Stimulated activated naive CD8-positive, alpha-beta T cell treated with anti-CD3 and anti-CD28 coated beads, Interleukin-15, amount 100 ng/mL, for 72 hours (primary cell): ENCODE measurements at regions not wholly inside any gene's neighbourhood (a gene's known extent, or its start where the extent isn't known, plus 50 kb on each side); places are given as distances from the start of the nearest gene placed in this dataset.
A peak's percentile ranks its signal among the peaks of the same experiment; 100 is the strongest.

Source experiments
- ATAC-seq: fragments of 150-1000 bp; cut with Tn5 transposase; 2 replicates; pipeline ENCODE4 v1.10.0; 2021; ENCODE audit warnings: mild to moderate bottlenecking, moderate library complexity
- DNase-seq, 2 donors: peaks; one replicate each; pipeline ENCODE4 v3.0.0; 2021 to 2022
- H3K27ac Mint-ChIP-seq, 2 donors: one replicate each; pipeline ENCODE4 v1.8.0; 2022; ENCODE audit warnings: mild to moderate bottlenecking in 2 of 2, mixed read lengths in 2 of 2, moderate library complexity in 2 of 2
- H3K27me3 Mint-ChIP-seq: one replicate; pipeline ENCODE4 v1.8.0; 2022; ENCODE audit warnings: mixed read lengths
- H3K4me1 Mint-ChIP-seq: one replicate; pipeline ENCODE4 v1.8.0; 2022; ENCODE audit warnings: mild to moderate bottlenecking, mixed read lengths
- H3K4me3 Mint-ChIP-seq, 2 donors: one replicate each; pipeline ENCODE4 v1.8.0; 2022; ENCODE audit warnings: mild to moderate bottlenecking in 2 of 2, mixed read lengths in 2 of 2, moderate library complexity in 1 of 2
- H3K9me3 Mint-ChIP-seq, 2 donors: one replicate each; pipeline ENCODE4 v1.8.0; 2022; ENCODE audit warnings: mixed read lengths in 2 of 2

DNA sequence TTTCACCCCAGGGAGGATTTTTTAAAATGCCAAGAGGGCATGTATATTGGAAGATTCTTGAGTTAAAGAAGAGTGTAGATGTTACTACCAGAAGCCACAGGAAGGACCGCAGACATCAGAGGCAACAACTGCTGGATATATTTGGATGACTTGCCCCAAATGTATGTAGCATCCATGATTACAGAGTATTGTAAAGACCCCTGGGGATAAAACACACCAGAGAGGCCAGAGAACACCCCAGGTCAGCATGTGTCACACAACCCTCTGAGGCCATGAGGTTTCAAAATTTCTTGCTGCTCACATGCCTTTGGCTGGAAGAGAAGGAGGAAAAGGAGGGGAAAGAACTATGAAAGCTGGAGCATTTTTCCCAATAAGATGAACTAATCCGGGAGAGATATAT, 108.0 kb upstream of the LSM8 start:
- Mint-ChIP-seq H3K4me3 (no peak overlapping the region), H3K27ac (no peak overlapping the region), H3K27me3 (peaks cover 46% of the 10 kb centered on the region), H3K4me1 (peaks cover 5% of the 10 kb centered on the region), H3K9me3 (peaks cover 0 to 4% of the 10 kb centered on the region in 2 donors)
- DNase-seq (no peak), ATAC-seq (no peak)

DNA sequence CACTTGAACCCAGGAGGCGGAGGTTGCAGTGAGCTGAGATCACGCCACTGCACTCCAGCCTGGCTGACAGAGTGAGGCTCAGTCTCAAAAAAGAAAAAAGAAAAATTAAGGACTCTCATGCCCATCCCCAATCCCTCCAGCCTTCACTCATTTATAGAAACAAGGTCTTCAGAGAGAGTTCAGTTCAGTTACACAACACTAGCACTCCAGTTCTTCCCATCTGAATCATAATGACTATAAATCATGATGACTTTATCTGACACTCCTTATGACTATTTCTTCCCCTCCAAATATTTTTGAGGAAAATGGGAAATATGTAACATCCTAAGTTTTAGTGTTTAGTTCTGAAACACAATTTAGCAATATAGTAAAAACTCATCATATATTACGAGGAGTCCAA, 107.4 kb upstream of the LSM8 start:
- Mint-ChIP-seq H3K27me3 (peaks cover 53% of the 10 kb centered on the region), H3K9me3 (peaks cover 0 to 9% of the 10 kb centered on the region in 2 donors), H3K4me1 (peaks cover 9% of the 10 kb centered on the region), H3K27ac (no peak overlapping the region), H3K4me3 (no peak overlapping the region)
- DNase-seq (no peak), ATAC-seq (no peak)

DNA sequence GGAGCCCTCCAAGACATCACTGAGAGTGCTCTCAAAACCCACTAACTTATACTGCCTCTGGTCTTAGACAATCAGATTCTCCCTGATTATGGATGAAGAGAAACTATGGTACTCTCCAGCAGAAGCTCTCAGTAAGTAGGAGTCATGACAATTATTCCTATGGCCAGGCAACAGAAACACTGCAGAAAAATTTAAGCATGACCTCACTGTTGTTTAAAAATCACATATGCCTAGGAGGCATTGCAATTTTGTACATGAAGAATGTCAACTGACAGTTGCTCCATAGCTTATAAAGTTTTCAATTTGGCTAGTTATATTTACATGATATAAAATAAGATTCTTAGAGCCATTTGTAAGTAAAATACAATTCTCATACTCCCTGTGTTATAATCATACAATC, 105.9 kb upstream of the LSM8 start:
- DNase-seq: no peak
- Mint-ChIP-seq H3K4me3 (no peak overlapping the region), H3K4me1 (peaks cover 9% of the 10 kb centered on the region)

DNA sequence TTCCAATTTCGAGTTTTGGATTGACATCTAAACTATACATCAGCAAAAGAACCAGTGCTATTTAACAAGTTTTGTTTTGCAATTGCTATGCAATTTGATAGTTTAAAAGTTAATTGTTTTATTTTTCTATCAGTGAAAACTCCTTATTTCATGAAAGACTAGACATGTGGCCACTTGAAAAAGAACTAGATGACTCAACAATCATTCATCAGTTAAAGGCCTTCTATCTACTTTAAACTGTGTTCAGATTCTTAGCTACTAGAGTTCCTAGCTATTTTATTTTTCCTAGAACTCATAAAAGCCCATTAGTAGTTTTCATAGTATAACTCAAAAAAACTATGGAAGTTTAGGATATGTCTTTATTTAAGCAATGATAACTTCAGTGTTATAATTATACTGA, 104.6 kb upstream of the LSM8 start:
- Mint-ChIP-seq H3K9me3 (peaks cover 0 to 5% of the 10 kb centered on the region in 2 donors), H3K27me3 (peaks cover 48% of the 10 kb centered on the region), H3K4me3 (no peak overlapping the region), H3K4me1 (peaks cover 9% of the 10 kb centered on the region), H3K27ac (no peak overlapping the region)
- DNase-seq (no peak), ATAC-seq (no peak)

More for the DNA sequence above, 105.9 kb upstream of the LSM8 start:
- Mint-ChIP-seq H3K27ac (no peak overlapping the region), H3K27me3 (peaks cover 45% of the 10 kb centered on the region), H3K9me3 (peaks cover 0 to 9% of the 10 kb centered on the region in 2 donors)
- ATAC-seq: no peak

DNA sequence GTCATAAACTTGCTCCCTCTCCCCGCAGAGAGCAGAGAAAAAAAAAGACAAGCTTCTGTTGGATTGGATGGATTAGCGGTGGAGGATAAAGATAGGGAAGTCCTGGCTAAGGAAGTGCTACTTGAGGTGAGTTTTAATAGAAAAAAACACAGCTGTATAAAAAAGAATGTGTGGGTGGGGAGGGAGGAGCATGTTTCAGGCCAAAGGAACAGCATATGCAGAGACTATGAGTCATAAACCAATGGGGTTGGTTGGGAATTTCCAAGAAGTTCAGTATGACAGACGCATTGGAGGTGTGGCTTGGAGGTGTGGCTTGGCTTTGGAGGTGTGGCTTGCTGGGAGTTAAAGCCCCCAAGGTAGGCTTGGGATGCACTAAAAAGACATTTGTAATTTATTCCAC, 103.0 kb upstream of the LSM8 start:
- Mint-ChIP-seq H3K27ac (no peak overlapping the region), H3K27me3 (peaks cover 52% of the 10 kb centered on the region), H3K9me3 (peaks cover 0 to 4% of the 10 kb centered on the region in 2 donors), H3K4me1 (peaks cover 9% of the 10 kb centered on the region), H3K4me3 (no peak overlapping the region)
- peak; percentile 98 for ATAC-seq
- peak; percentile 42 to 53 for DNase-seq

DNA sequence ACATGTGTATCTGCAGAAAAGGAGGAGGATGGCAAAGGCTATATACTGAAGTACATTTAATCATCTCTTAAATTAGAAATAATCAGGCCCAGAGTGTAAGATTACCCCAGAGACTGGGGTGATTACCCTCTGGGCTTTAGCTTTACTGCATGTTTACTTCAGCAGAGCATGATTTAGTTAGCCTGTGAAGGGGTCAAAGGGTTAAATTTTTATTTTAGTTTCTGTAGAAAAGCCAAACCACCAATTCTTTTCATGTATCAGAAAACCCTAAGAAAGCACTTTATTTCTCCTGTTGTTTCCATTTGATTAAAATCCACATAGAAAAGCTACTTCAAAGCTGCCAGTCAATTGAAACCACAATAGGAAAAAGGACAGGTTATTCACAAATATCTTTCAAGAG, 101.5 kb upstream of the LSM8 start:
- no peak overlapping the region for H3K4me3 Mint-ChIP-seq
- DNase-seq (no peak), ATAC-seq (no peak)
- H3K27me3 Mint-ChIP-seq: peaks cover 49% of the 10 kb centered on the region
- peaks cover 9% of the 10 kb centered on the region for H3K4me1 Mint-ChIP-seq
- H3K9me3 Mint-ChIP-seq: peaks cover 0 to 4% of the 10 kb centered on the region in 2 donors
- H3K27ac Mint-ChIP-seq: no peak overlapping the region

DNA sequence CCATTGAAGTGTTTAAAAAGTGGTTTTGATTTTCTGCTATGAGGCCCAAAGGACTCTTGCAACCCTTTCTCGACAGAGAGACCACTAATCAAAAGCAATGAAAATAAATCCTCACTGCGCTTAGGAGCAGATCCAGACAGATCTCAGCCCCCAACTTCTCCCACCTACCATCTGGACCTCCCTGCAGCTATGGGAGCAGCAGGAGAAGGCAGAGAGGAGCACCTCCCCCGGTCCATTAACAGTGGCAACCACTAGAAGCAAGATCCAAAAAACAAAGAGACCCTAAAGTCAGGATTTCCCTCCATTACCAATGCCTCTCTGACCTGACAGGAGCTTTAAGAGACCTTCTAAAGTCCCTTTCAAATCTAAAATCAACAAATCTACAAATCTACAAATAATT, 99.0 kb upstream of the LSM8 start:
- no peak overlapping the region for H3K27ac Mint-ChIP-seq
- peaks cover 44% of the 10 kb centered on the region for H3K27me3 Mint-ChIP-seq
- H3K4me3 Mint-ChIP-seq: no peak overlapping the region
- no peak for ATAC-seq
- peaks cover 0 to 4% of the 10 kb centered on the region in 2 donors for H3K9me3 Mint-ChIP-seq
- no peak for DNase-seq
- peaks cover 9% of the 10 kb centered on the region for H3K4me1 Mint-ChIP-seq

DNA sequence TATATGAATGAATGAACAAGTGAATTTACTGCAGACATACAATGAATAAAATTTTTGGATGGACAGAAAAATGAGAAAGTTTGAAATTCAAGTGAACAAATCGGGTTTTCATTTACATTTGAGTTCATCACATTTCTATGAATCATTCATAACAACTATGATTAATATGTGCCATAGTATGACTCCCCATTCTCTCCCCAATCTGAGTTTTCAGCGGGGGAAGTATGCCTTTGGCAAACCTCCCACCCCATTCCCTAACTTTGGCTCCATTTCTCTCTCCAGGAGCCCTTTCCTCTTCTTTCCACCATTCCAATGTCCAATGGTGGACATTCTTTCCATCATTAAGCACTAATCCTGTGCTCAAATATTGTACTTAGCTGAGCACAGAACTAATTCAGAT, 96.8 kb upstream of the LSM8 start:
- peaks cover 39% of the 10 kb centered on the region for H3K27me3 Mint-ChIP-seq
- no peak overlapping the region for H3K27ac Mint-ChIP-seq
- no peaks in the 10 kb centered on the region for H3K4me1 Mint-ChIP-seq
- no peaks in the 10 kb centered on the region for H3K9me3 Mint-ChIP-seq
- ATAC-seq (no peak), DNase-seq (no peak)
- no peak overlapping the region for H3K4me3 Mint-ChIP-seq

DNA sequence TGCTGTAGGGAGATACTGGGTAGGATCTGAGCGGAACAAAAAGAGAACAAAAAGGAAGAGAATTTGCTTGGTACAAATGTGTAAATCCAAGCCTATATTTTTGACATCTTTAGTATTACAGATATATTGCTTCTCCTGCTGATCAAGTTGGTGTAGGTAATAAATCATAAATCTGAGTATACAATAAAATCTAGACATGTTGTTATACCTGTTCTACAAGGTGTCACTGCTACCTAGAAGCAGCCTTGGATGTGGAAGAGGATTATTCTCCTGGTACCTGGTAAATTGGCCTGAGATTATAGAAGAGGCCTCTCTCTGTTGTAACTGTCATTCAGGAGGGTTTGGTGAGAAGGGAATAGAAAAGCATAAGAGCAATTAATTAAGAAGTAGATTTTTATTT, 89.9 kb upstream of the LSM8 start:
- H3K27me3 Mint-ChIP-seq: peaks cover 19% of the 10 kb centered on the region
- no peak overlapping the region for H3K4me3 Mint-ChIP-seq
- H3K9me3 Mint-ChIP-seq: no peaks in the 10 kb centered on the region
- H3K4me1 Mint-ChIP-seq: no peaks in the 10 kb centered on the region
- ATAC-seq (no peak), DNase-seq (no peak)
- H3K27ac Mint-ChIP-seq: no peak overlapping the region

DNA sequence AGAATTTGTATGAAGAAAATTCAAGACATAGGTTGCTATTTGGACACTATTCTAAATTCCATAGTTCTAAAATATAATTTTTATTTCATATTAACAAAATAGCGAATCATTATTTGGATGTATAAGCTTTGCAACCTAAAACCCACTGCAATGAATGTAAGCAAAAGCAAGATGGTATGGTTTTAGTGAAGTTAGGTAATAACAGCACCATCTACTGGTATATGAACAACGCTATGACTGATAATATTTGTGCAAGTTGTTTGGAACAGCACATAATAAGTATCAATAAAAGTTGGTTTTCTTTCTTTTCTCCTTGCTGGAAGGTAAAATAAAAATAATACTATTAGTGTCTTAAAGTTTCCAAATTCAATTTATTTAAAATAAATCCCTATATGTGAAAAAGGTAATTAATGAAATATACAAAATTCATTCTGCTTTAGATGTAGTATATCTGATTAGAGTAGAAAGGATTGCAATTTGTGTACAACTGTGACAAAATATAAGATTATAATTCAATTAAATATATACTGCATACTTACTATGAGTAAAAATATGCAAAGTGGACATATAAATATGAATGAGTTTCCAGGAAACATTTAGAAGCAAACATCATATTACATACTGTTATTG, 79.0 kb upstream of the LSM8 start:
- no peak overlapping the region for H3K4me3 Mint-ChIP-seq
- no peak overlapping the region for H3K27ac Mint-ChIP-seq
- no peaks in the 10 kb centered on the region for H3K9me3 Mint-ChIP-seq
- no peaks in the 10 kb centered on the region for H3K4me1 Mint-ChIP-seq
- ATAC-seq (no peak), DNase-seq (no peak)
- peaks cover 8% of the 10 kb centered on the region for H3K27me3 Mint-ChIP-seq

DNA sequence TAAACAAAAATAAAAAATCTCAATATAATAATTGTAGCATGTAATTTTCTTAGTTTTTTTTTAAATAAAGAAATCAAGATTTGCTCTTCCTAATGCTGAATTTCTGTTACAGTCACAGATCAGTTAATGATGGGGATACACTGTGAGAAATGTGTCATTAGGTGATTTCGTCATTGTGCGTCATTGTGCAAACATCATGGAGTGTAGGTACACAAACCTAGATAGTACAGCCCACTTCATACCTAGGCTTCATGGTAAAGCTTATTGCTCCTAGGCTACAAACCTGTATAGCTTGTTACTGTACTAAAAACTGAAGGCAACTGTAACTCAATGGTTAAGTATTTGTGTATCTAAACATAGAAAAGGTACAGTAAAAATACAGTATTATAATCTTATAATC, 74.4 kb upstream of the LSM8 start:
- Mint-ChIP-seq H3K27me3 (peaks cover 19% of the 10 kb centered on the region), H3K9me3 (peaks cover 5 to 10% of the 10 kb centered on the region in 2 donors), H3K4me1 (no peaks in the 10 kb centered on the region), H3K4me3 (no peak overlapping the region), H3K27ac (no peak overlapping the region)
- no peak for ATAC-seq
- DNase-seq: no peak

DNA sequence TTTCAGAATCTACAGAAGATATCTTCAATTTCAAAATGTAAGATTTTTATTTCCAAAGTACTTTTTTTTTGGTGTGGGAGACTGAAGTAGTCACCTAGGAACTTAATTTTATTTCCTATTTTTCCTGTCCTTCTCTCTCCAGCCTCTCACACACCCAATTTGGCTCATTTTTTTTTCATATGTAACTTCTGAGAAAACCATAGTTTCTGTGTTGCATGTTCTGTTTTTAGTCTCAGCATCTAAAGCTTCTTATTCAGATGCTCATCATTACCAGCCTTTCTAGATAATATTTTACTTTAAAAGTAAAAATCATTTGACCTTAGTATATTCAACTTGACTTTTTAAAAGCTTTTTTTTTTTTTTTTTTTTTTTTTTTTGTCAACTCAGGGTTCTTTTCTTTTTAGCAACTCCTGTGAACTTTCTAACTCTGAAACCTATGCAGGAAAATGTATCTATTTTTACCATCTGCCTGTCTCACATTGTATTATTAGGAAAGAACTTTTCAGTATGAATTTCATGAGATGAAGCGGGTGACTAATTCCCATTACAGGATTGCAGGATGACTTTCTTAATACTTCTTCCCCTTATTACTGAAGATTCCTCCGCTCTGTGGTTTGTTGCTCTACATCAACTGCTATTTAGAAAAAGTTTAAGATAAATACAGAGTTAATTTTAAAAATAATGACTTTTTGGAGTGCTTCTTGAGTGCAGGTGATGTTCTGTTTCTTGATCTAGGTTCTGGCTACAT, 73.6 kb upstream of the LSM8 start:
- Mint-ChIP-seq H3K4me3 (no peak overlapping the region), H3K27me3 (peaks cover 19% of the 10 kb centered on the region), H3K27ac (no peak overlapping the region), H3K4me1 (no peaks in the 10 kb centered on the region), H3K9me3 (peaks cover 5 to 10% of the 10 kb centered on the region in 2 donors)
- DNase-seq (no peak), ATAC-seq (no peak)

DNA sequence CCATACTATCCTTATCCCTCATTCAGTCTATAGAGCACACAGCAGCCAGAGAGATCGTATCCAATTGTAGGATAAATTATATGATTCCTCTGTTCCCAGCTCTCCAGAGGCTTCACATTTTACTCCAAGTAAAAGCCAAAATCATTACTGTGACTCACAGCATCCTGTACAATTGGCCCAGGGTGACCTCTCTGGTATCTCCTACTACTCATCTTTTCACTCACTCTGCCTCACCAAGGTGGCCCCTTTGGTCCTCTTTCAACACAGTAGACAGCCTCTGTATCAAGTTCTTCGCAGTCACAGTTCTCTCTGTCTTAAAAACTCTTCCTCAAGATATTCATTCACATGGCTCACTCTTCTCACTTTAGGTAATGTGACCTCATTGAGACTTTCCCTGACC, 72.6 kb upstream of the LSM8 start:
- Mint-ChIP-seq H3K4me3 (no peak overlapping the region), H3K27me3 (peaks cover 19% of the 10 kb centered on the region), H3K27ac (no peak overlapping the region), H3K4me1 (no peaks in the 10 kb centered on the region), H3K9me3 (peaks cover 5 to 10% of the 10 kb centered on the region in 2 donors)
- no peak for ATAC-seq
- DNase-seq: no peak

DNA sequence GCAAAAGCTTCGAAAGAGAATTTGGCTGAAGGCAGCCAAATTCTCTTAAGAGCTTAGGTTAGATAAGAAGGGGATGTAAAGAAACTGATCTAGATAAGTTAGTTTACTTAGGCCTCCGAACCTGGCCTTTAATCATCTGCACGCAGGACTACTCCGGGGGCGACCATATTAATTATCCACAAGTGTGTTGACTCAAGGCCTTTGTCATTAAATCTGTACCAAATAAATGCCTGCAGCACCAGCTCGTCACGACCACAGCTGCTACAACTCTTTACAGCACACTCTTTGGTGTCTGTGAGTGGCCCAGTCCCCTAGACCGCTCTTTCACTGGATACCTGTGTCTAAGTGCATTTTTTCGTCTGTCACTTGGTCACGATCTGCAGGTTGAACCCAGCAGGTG, 69.8 kb upstream of the LSM8 start:
- peaks cover 15 to 21% of the 10 kb centered on the region in 2 donors for H3K9me3 Mint-ChIP-seq
- no peaks in the 10 kb centered on the region for H3K4me1 Mint-ChIP-seq
- no peak overlapping the region for H3K4me3 Mint-ChIP-seq
- H3K27me3 Mint-ChIP-seq: peaks cover 15% of the 10 kb centered on the region
- no peak for ATAC-seq
- no peak overlapping the region for H3K27ac Mint-ChIP-seq
- no peak for DNase-seq

DNA sequence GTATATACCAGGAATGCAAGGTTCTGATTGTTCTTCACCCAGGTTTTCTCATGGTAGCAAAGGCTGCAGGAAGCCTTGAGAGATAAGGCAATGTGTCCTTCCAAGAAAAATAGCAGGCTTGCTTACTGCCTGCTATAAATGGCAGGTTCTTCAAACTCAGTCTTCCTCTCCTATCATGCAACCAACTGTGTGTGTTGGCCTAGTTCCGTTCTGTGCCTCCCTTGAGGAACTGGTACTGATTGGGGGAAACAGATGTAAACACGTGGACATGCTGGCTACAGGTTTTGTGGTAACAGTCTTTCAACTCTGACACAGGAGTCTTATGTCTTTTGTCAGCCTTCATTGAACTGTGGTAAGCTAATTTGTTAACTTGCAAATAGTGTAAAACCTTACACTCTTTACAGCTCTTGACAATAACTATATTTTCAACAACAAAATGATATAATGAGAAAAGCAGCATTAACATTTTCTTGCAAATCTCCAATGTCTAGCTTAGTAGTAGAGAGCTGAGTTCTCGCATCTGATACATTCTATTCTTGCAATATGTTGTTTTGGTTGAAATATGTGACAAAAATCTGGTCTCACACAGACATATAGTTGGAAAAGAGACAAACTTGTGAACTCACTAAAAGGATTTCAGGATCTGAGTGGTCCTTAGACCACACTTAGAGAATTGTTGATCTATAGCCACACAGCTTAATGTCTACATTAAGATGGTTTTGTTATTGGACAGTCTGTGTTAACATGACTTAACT, 54.7 kb upstream of the LSM8 start:
- Mint-ChIP-seq H3K27me3 (no peaks in the 10 kb centered on the region), H3K4me1 (no peaks in the 10 kb centered on the region), H3K4me3 (no peak overlapping the region), H3K9me3 (peaks cover 17 to 24% of the 10 kb centered on the region in 2 donors), H3K27ac (no peak overlapping the region)
- DNase-seq (no peak), ATAC-seq (no peak)

DNA sequence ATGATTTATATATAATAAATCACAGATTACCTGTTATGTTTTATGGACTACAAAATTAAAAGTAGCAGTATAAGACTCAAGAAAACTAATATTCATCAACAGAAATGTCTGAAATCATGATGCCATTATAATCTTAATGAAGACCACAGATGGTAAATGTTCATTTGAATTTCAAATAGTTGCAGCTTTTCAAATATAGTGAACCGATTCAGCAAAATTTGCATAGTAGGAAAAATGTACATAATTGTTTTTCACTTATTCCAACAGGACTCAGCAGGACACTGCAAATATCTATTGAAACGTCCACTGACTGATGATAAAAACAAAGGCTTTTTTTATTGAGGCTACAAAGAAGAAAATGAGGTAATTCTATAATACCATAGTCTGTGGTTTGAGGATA, 51.2 kb upstream of the LSM8 start:
- peaks cover 6 to 10% of the 10 kb centered on the region in 2 donors for H3K9me3 Mint-ChIP-seq
- H3K4me3 Mint-ChIP-seq: no peak overlapping the region
- ATAC-seq (no peak), DNase-seq (no peak)
- H3K27me3 Mint-ChIP-seq: no peaks in the 10 kb centered on the region
- no peaks in the 10 kb centered on the region for H3K4me1 Mint-ChIP-seq
- H3K27ac Mint-ChIP-seq: no peak overlapping the region
